ENCODE measurements at regions not wholly inside any gene's neighbourhood (a gene's known extent, or its start where the extent isn't known, plus 50 kb on each side); places are given as distances from the start of the nearest gene placed in this dataset.

GRCh38 chr2:83522891-83523493 is 936.1 kb downstream of the SUCLG1 start:
- TF ChIP-seq CTCF (IDR thresholded peaks at IDR 0.05; ENCODE audit: low read depth, low read length, poor library complexity, severe bottlenecking) (no peak), EZH2phosphoT487 (IDR thresholded peaks at IDR 0.05; ENCODE audit: borderline replicate concordance, low read length) (no peak)

Measured in DOHH2 (cell line).